K562 (cell line): ENCODE measurements at regions not wholly inside any gene's neighbourhood (a gene's known extent, or its start where the extent isn't known, plus 50 kb on each side); places are given as distances from the start of the nearest gene placed in this dataset.

ENCODE experiments used
- CHCHD3 ChIP-seq: fragments of 250-450 bp; sonication (Bioruptor Pico); IDR thresholded peaks from 2 replicates; pipeline ENCODE4 v2.1.2; 2022; ENCODE audit warnings: mild to moderate bottlenecking
- MIER1 ChIP-seq: fragments of 450-650 bp; IDR thresholded peaks from 2 replicates; pipeline ENCODE4 v1.6.1; 2016; ENCODE audit warnings: antibody characterized with exemption, mild to moderate bottlenecking, low read depth
- MYNN ChIP-seq, 2 experiments: sonication (generic); formaldehyde crosslinking in 1 of 2; IDR thresholded peaks; 2 replicates each; pipeline versions ENCODE4 v1.5.0 to v1.6.1; 2016 to 2020; ENCODE audit warnings: antibody characterized with exemption in 1 of 2, missing genetic modification reagents in 1 of 2
- REST ChIP-seq, 2 experiments: fragments of 450-650 bp; formaldehyde crosslinking in 1 of 2; IDR thresholded peaks; 2 replicates each; pipeline versions ENCODE4 v1.4.0 to v1.6.1; 2014 to 2020; ENCODE audit warnings: mild to moderate bottlenecking in 2 of 2, borderline replicate concordance in 1 of 2, low read depth in 1 of 2

GRCh38 chr12:69106482-69107118, 132.8 kb upstream of the CPSF6 start (continued):
- TF ChIP-seq CHCHD3 (CRISPR knock-in tag) = no peak
- TF ChIP-seq MIER1 = no peak
- TF ChIP-seq REST (IDR thresholded peaks at IDR 0.05; ENCODE audit: borderline replicate concordance) = no peak
- no peak for TF ChIP-seq REST (CRISPR knock-in tag; IDR thresholded peaks at IDR 0.05; ENCODE audit: low read depth)
- no peak for TF ChIP-seq MYNN (IDR thresholded peaks at IDR 0.05)
- no peak for TF ChIP-seq MYNN (CRISPR knock-in tag; IDR thresholded peaks at IDR 0.05)
